Immature natural killer cell (primary cell): ENCODE measurements at regions not wholly inside any gene's neighbourhood (a gene's known extent, or its start where the extent isn't known, plus 50 kb on each side); places are given as distances from the start of the nearest gene placed in this dataset.

Source experiments
- DNase-seq, 3 donors: peaks; one replicate each; pipeline ENCODE4 v3.0.0; 2022; ENCODE audit warnings: mixed read lengths in 1 of 3
- H3K27ac Mint-ChIP-seq, 6 donors: one replicate each; pipeline ENCODE4 v1.8.0; 2020; ENCODE audit warnings: mixed read lengths in 6 of 6, mild to moderate bottlenecking in 5 of 6, inconsistent platforms in 4 of 6, moderate library complexity in 3 of 6
- H3K27me3 Mint-ChIP-seq, 3 donors: one replicate each; pipeline ENCODE4 v1.8.0; 2020 to 2021; ENCODE audit warnings: low read depth in 3 of 3, mild to moderate bottlenecking in 3 of 3, mixed read lengths in 3 of 3, moderate library complexity in 3 of 3, inconsistent platforms in 1 of 3
- H3K36me3 Mint-ChIP-seq, 3 donors: one replicate each; pipeline ENCODE4 v1.8.0; 2020; ENCODE audit warnings: mixed read lengths in 3 of 3, inconsistent platforms in 2 of 3, mild to moderate bottlenecking in 2 of 3
- H3K4me1 Mint-ChIP-seq, 2 donors: one replicate each; pipeline ENCODE4 v1.8.0; 2020; ENCODE audit warnings: inconsistent platforms in 2 of 2, mild to moderate bottlenecking in 2 of 2, mixed read lengths in 2 of 2, moderate library complexity in 1 of 2
- H3K4me3 Mint-ChIP-seq, 5 donors: one replicate each; pipeline ENCODE4 v1.8.0; 2020; ENCODE audit warnings: mild to moderate bottlenecking in 5 of 5, mixed read lengths in 5 of 5, inconsistent platforms in 3 of 5, moderate library complexity in 3 of 5
- H3K9me3 Mint-ChIP-seq, 6 donors: one replicate each; pipeline ENCODE4 v1.8.0; 2020; ENCODE audit warnings: mild to moderate bottlenecking in 6 of 6, mixed read lengths in 6 of 6, inconsistent platforms in 4 of 6, moderate library complexity in 3 of 6

DNA sequence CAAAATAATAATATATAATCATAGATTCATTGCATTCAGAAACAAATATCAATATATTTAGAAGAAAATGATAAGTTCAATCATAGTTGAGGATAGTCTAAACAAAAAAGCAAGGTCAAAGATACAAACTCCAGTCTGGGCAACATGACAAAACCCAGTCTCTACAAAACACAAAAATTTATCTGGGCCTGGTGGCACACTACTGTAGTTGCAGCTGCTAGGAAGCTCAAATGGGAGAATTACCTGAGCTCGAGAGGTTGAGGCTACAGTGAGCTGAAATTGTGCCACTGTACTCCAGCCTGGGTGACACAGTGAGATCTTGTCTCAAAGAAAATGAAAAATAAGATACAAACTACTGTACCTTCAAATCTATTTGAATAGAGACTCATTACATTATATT is 52.7 kb upstream of the ANXA10 start:
- Mint-ChIP-seq H3K27ac (no peak overlapping the region), H3K4me3 (no peak overlapping the region), H3K9me3 (peaks cover 0 to 9% (median 3%) of the 10 kb centered on the region in 6 donors), H3K27me3 (no peaks in the 10 kb centered on the region), H3K36me3 (no peaks in the 10 kb centered on the region), H3K4me1 (no peaks in the 10 kb centered on the region)
- no peak for DNase-seq
